ENCODE measurements at regions not wholly inside any gene's neighbourhood (a gene's known extent, or its start where the extent isn't known, plus 50 kb on each side); places are given as distances from the start of the nearest gene placed in this dataset.
"Not testable (repeated sequence)": the region's sequence is repeated elsewhere in the genome, so short reads cannot be mapped to it uniquely, and the experiment has no call there.

DNA sequence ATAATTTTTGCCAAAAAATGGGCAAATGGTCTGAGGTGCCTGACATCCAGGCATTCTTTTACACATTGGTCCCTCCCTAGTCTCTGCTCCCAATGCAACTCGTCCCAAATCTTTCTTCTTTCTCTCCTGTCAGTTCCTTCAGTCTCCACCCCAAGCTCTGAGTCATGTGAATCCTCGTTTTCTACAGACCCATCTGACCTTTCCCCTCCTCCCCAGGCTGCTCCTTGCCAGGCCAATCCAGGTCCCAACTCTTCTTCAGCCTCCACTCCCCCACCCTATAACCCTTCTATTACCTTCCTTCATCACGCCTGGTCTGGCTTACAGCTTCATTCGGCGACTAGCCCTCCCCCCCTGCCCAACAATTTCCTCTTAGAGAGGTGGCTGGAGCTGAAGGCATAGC, 55.3 kb downstream of the BBS10 start:
- H3K9me3 Mint-ChIP-seq (ENCODE audit: low read depth); H3K4me3 Mint-ChIP-seq; H3K27ac Mint-ChIP-seq; H3K4me1 Mint-ChIP-seq (ENCODE audit: low read depth); H3K27me3 Mint-ChIP-seq; H3K36me3 Mint-ChIP-seq: not testable (repeated sequence)

DNA sequence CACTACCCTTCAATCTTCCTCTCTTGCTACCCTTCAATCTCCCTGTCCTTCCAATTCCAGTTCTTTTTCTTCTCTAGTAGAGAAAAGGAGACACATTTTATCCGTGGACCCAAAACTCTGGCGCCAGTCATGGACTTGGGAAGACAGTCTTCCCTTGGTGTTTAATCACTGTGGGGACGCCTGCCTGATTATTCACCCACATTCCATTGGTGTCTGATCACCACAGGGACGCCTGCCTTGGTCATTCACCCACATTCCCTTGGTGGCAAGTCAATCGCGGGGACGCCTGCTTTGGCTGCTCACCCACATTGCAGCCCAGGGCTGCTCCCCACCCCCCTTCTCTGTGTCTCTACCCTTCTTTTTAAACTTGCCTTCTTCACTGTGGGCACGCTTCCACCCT, 55.9 kb downstream of the BBS10 start:
- not testable (repeated sequence) for H3K9me3 Mint-ChIP-seq (ENCODE audit: low read depth); H3K27ac Mint-ChIP-seq; H3K27me3 Mint-ChIP-seq; H3K36me3 Mint-ChIP-seq; H3K4me3 Mint-ChIP-seq; H3K4me1 Mint-ChIP-seq (ENCODE audit: low read depth)

DNA sequence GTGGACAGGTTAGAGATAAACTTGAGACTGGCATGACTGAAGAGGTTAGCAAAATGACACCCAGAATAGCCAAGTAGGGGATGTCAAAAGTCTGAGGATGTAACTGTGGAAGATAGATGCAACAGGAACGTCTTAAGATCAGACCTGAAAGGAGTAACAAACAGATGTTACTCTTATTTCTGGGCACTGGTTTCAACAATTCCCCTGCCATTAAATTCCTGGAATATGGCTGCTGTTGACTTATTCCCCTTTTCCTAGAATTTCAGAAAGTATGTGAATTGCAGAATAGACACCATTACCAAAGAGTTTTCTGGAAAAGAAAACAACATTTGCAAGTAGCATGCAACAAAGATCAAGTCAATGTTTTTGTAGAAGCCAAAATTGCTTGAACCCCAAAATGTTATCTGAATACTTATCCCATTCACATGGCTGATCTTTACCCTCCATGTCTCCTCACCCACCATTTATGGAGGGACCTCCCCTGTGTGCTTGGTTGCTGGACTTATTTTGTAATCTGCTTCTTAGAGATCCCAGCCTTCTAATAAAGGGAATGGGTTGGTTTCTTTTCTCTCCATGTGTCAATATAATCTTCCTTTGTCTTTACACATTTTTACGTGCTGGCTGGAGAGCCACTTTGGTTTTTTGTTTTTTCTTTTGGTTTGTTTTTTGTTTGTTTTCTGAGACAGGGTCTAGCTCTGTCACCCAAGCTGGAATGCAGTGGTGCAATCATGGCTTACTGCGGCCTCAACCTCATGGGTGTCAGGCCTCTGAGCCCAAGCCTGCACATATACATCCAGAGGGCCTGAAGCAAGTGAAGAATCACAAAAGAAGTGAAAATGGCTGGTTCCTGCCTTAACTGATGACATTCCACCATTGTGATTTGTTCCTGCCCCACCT, 57.0 kb downstream of the BBS10 start:
- H3K4me3 Mint-ChIP-seq, result no peak overlapping the region
- H3K4me1 Mint-ChIP-seq (ENCODE audit: low read depth), result no peaks in the 10 kb centered on the region
- peaks cover 4% of the 10 kb centered on the region for H3K9me3 Mint-ChIP-seq (ENCODE audit: low read depth)
- H3K27me3 Mint-ChIP-seq, result peaks cover 5% of the 10 kb centered on the region
- no peak overlapping the region for H3K27ac Mint-ChIP-seq
- H3K36me3 Mint-ChIP-seq, result no peaks in the 10 kb centered on the region

DNA sequence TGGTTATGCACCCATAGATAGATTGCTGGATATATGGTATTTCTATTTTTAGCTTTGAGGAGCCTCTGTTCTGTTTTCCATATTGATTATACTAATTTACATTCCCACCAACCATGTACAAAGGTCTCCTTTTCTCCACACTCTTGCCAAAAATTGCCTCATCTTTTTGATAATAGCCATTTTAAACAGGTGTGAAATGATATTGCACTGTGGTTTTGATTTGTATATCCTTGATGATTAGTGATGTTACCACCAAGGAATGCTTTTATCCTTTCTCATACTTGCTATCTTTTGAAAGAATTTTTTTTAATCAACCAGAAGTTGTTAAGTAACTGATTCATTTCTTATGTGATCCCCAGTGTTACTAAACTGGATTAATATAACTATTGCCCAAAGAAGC, 60.0 kb downstream of the BBS10 start:
- peaks cover 5% of the 10 kb centered on the region for H3K27me3 Mint-ChIP-seq
- H3K27ac Mint-ChIP-seq, result no peak overlapping the region
- H3K4me3 Mint-ChIP-seq, result no peak overlapping the region
- peaks cover 4% of the 10 kb centered on the region for H3K9me3 Mint-ChIP-seq (ENCODE audit: low read depth)
- H3K36me3 Mint-ChIP-seq, result no peaks in the 10 kb centered on the region
- H3K4me1 Mint-ChIP-seq (ENCODE audit: low read depth), result no peaks in the 10 kb centered on the region

DNA sequence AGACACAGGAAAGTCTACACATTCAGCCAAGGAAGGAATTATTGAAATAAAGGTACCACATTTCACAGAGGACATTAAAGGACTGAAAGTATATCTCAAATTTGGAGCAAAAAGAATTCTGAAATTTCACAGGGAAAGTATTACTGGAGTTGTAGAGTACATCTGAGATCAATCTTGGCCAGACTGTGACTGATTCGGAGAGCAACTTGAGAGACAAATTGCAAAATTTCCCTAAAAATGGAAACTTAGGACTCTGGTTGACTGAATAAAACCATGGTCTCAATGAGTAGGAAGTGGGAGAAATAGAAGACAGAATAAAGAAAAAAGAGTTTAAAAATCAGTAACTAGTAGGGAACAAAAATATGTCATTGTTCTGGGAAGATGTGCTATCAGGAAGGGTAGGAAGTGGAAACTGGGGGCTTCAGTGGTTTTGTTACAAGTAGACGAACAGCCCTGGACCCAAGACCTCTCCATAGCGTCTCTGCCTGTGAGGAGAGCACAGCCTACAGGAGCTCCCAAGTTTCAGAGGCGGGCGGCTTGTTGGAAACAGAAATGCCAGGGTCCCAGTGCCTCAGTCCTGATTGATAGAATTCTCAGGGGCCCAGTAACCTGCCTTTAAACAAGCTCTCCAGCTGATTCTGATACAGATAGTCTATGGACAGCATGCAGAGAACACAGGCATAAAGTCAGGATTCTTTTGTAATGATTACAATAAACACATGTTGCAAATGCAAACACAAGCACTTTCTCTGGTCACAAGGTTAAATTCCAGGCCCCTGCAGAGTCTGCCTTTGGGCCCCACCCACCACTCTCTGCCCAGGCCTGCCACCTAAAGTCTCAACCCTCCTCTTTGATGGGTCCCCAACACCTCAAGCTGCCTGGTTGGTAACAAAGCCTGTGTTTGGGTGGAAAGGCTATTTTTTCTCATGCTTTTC, 63.1 kb downstream of the BBS10 start:
- H3K27ac Mint-ChIP-seq, result no peak overlapping the region
- no peaks in the 10 kb centered on the region for H3K36me3 Mint-ChIP-seq
- H3K27me3 Mint-ChIP-seq, result peaks cover 7% of the 10 kb centered on the region
- H3K9me3 Mint-ChIP-seq (ENCODE audit: low read depth), result no peaks in the 10 kb centered on the region
- H3K4me1 Mint-ChIP-seq (ENCODE audit: low read depth), result no peaks in the 10 kb centered on the region
- no peak overlapping the region for H3K4me3 Mint-ChIP-seq

DNA sequence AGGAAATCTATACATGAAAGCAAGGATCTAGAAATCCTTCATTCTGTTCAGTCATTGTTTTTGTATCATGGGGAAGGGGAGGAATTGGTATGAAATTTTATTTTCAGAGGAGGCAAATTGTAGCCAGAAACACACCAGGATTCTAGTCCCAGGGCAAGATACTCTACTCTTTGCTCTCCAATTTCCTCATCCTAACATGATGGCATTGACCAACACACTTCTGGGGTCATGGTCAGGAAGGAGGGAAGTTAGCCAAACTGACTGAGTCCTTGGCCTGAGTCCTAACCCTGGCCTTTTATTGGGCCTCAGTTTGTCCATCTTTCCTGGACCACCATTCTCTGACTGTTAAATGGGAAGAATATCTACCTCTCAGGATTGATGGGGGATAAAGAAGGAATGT, 65.5 kb downstream of the BBS10 start:
- no peaks in the 10 kb centered on the region for H3K36me3 Mint-ChIP-seq
- H3K4me1 Mint-ChIP-seq (ENCODE audit: low read depth), result no peaks in the 10 kb centered on the region
- H3K27me3 Mint-ChIP-seq, result peaks cover 4% of the 10 kb centered on the region
- H3K9me3 Mint-ChIP-seq (ENCODE audit: low read depth), result no peaks in the 10 kb centered on the region
- H3K4me3 Mint-ChIP-seq, result no peak overlapping the region
- no peak overlapping the region for H3K27ac Mint-ChIP-seq

DNA sequence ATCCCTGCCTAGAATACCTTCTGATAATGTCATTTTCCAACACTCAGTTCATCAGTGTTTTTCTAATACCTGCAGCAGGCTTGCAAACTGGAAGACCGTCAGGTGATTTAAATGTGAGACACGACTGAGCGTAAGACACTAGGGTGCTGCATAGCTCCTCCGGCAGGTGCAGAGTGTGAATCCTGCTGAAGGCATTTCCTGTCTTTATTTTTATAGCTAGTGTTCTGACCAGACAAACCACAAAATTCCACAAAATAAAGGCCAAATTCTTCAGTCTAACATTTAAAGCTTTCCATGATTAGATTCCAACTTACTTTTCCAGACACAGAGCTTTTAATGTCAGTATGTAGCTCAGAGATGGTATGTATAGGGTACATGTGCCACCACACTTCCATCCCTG, 70.7 kb downstream of the BBS10 start:
- H3K27ac Mint-ChIP-seq, result no peak overlapping the region
- peaks cover 6% of the 10 kb centered on the region for H3K27me3 Mint-ChIP-seq
- no peak overlapping the region for H3K4me3 Mint-ChIP-seq
- H3K9me3 Mint-ChIP-seq (ENCODE audit: low read depth), result no peaks in the 10 kb centered on the region
- no peaks in the 10 kb centered on the region for H3K36me3 Mint-ChIP-seq
- H3K4me1 Mint-ChIP-seq (ENCODE audit: low read depth), result peaks cover 3% of the 10 kb centered on the region

DNA sequence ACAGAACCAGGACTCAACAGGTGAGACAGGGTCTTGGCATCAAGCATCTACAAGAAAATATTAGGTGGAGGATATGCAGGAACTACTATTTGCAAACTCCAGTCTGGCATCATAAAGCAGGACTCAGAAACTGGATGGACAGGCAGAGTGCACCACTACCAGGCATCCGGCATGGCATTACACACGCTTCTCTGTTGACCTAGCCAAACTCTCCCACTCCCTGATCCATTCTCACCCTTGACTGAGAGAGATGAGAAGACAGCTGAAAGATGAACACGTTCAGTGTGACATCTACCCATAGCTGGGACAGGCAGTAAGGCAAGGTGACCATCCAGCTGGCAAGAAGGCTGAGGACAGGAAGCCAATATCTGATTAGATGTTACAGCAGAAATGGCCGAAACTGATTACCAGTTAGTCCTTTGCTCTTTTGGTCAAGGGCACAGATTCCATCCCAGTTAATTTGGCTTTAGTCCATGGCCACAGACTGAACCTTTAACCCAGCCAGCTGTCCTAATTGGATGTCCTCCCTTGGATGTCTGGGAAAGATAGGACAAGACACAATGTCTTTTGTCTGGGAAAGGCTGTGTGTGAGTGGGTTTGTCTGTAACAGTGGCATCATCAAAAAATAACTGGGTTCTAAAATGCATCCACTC, 71.6 kb downstream of the BBS10 start:
- Mint-ChIP-seq H3K36me3 (no peaks in the 10 kb centered on the region), H3K4me1 (ENCODE audit: low read depth) (peaks cover 3% of the 10 kb centered on the region), H3K4me3 (no peak overlapping the region), H3K27ac (no peak overlapping the region), H3K9me3 (ENCODE audit: low read depth) (no peaks in the 10 kb centered on the region), H3K27me3 (peaks cover 6% of the 10 kb centered on the region)

DNA sequence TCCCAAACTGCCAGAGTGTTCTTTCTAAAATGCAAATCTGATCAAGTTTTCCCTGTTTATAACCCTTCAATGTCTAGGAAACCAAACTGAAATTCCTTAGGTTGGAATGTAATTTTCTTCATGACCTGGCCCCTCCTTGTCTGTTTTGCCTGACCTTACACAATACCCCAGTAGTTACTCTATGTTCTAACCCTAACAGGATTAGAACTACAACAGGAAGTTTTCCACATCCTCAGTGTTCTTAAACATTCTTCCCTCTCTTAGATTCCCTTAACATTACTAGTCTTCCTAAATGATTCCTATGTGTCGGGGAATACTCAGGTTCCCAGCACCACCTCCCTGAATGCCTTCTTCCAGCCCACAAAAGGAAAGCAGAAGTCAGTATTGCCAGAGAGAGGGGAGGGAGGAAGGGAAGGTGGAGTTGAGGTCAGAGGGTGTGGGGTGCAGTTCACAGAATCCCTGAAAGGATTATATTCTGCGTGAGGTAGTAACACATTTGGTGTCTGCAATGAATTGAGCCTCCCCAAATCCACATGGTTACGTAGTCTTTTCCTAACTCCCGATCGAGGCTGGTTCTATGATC, 72.6 kb downstream of the BBS10 start:
- no peaks in the 10 kb centered on the region for H3K36me3 Mint-ChIP-seq
- peaks cover 4% of the 10 kb centered on the region for H3K27me3 Mint-ChIP-seq
- peak overlapping the region; percentile 11 for H3K27ac Mint-ChIP-seq
- H3K4me3 Mint-ChIP-seq, result no peak overlapping the region
- H3K9me3 Mint-ChIP-seq (ENCODE audit: low read depth), result no peaks in the 10 kb centered on the region
- H3K4me1 Mint-ChIP-seq (ENCODE audit: low read depth), result peaks cover 3% of the 10 kb centered on the region

DNA sequence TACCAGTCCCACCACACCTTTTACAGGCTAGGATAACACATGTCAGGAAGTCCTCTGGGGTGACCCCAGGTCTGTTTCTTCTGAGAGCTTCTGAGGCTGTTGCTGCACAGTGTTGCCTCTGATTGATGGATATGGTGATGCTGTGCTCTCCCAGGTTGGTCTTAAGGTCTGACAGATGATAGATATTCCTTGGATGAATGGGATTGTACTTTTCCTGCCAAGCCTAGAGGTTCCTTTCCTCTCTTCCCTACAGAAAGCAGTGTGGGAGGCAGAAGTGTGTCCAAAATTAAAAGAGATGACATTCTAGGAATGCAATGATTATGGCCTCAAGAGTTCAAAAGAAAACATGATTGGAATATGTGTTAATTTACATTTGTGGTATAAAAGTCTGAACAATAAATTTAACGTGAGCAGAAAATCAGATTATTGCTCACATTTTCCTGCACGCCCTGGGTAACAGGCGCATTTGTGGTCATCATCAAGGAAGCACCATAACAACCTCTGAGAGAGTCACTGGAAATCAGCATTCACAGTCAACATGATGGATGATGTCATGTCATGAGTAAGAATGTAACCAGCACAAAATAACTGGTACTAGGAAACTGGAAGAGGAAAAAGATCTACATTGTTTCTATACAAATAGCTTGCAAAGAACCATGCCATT, 73.7 kb downstream of the BBS10 start:
- peak overlapping the region; percentile 89 for H3K27ac Mint-ChIP-seq
- no peaks in the 10 kb centered on the region for H3K36me3 Mint-ChIP-seq
- H3K9me3 Mint-ChIP-seq (ENCODE audit: low read depth), result no peaks in the 10 kb centered on the region
- peaks cover 4% of the 10 kb centered on the region for H3K27me3 Mint-ChIP-seq
- H3K4me3 Mint-ChIP-seq, result no peak overlapping the region
- H3K4me1 Mint-ChIP-seq (ENCODE audit: low read depth), result peaks cover 3% of the 10 kb centered on the region

DNA sequence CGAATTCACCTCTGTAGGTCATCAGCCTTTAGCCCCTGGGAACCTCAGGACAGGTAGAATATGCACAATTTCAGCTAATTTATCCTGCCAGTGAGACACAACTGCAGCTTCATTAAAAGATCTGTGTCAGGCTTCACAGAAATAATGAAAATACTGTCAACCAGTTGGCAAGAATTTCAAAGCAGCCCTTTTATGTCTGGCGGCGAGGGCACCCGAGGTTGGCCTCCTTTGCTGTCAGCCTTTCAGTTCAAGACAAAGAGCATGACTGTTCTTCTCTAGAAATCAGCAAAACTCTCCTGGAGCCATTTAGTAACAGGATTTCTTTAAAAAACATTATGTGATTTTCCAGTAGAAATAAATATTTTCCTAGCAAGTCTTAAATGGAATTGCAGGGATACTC, 75.9 kb downstream of the BBS10 start:
- no peaks in the 10 kb centered on the region for H3K9me3 Mint-ChIP-seq (ENCODE audit: low read depth)
- H3K4me3 Mint-ChIP-seq, result no peak overlapping the region
- no peaks in the 10 kb centered on the region for H3K36me3 Mint-ChIP-seq
- peaks cover 4% of the 10 kb centered on the region for H3K27me3 Mint-ChIP-seq
- H3K27ac Mint-ChIP-seq, result no peak overlapping the region
- peaks cover 3% of the 10 kb centered on the region for H3K4me1 Mint-ChIP-seq (ENCODE audit: low read depth)

DNA sequence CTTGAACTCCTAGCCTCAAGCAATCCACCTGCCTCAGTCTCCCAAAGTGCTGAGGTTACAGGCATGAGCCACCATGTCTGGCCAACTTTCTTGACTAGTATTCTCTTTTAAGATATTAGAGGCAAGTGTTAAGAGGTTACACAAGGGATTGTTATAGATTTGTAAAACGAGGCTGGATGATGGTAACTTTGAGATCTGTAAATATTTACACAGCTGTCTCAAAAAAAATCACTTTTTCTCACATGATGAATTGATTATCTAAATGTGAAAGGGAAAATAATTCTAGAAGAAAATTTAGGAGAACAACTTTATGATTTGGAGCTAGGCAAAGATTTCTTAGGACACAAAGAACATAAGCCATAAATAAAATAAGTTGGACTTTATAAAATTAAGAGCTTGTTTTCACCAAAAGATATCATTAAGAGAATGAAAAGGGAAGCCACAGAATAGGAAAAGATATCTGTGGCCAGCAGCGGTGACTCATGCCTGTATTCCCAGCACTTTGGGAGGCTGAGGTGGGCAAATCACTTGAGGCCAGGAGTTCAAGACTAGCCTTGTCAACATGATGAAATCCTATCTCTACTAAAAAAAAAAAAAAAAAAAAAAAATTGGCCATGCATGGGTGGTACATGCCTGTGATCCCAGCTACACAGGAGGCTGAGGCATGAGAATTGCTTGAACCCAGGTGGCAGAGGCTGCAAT, 77.4 kb downstream of the BBS10 start:
- Mint-ChIP-seq H3K27me3 (peaks cover 7% of the 10 kb centered on the region), H3K36me3 (no peaks in the 10 kb centered on the region), H3K4me1 (ENCODE audit: low read depth) (peaks cover 3% of the 10 kb centered on the region), H3K4me3 (no peak overlapping the region), H3K9me3 (ENCODE audit: low read depth) (no peaks in the 10 kb centered on the region), H3K27ac (no peak overlapping the region)

DNA sequence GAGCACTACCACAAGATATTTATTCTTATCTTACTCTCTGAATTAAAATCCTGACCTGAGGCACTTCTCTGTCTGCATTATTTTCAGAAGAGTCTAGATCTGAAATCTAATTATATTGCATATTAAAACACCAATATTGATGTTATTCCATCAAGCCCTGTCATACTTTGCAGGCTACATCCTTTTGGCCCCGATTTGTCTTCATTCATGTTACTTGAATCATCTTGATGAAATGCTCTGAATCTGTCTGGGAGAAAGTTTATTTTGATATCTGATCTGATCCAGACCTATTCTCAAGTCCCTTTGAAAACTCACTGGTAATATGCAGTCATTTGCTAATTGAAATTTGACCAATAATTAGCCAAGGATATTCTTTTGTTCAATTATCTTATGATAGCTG, 79.9 kb downstream of the BBS10 start:
- Mint-ChIP-seq H3K9me3 (ENCODE audit: low read depth) (no peaks in the 10 kb centered on the region), H3K4me3 (no peak overlapping the region), H3K4me1 (ENCODE audit: low read depth) (no peaks in the 10 kb centered on the region), H3K27me3 (peaks cover 7% of the 10 kb centered on the region), H3K27ac (no peak overlapping the region), H3K36me3 (no peaks in the 10 kb centered on the region)

DNA sequence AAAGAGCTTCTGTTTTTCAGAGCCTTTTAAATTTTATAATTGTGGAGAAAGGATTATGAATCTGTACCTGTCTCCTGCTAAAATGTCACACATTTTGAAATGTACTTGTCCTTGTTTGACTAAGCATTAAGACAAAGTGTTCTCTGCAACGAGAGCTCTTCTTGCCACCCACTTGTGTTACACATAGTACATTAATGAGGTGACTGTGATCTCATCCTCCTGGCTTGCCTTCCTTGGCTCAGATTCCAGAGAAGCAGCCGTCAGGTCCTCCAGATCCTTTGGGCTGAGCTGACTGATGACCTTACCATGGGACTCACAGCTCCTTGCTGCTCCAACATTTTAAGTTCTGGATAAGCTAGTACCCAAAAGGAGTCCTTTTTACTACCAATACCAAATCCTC, 81.4 kb downstream of the BBS10 start:
- H3K27ac Mint-ChIP-seq, result no peak overlapping the region
- H3K27me3 Mint-ChIP-seq, result peaks cover 10% of the 10 kb centered on the region

More for the DNA sequence above, 81.4 kb downstream of the BBS10 start:
- H3K4me3 Mint-ChIP-seq, result no peak overlapping the region
- H3K9me3 Mint-ChIP-seq (ENCODE audit: low read depth), result peaks cover 1% of the 10 kb centered on the region
- H3K4me1 Mint-ChIP-seq (ENCODE audit: low read depth), result no peaks in the 10 kb centered on the region
- peaks cover under 1% of the 10 kb centered on the region for H3K36me3 Mint-ChIP-seq

Measured in activated naive CD8-positive, alpha-beta T cell (primary cell).